NT2/D1 (cell line): ENCODE measurements at regions not wholly inside any gene's neighbourhood (a gene's known extent, or its start where the extent isn't known, plus 50 kb on each side); places are given as distances from the start of the nearest gene placed in this dataset.

Source experiments
- DNase-seq: peaks from one replicate; pipeline ENCODE4 v3.0.0-alpha.2; 2011; ENCODE audit warnings: low read depth, low spot score
- H3K27me3 ChIP-seq: 2 replicates; pipeline ENCODE4 v1.6.0; 2011; ENCODE audit warnings: mild to moderate bottlenecking; ENCODE audit not compliant: insufficient read length, insufficient read depth
- H3K36me3 ChIP-seq: 2 replicates; pipeline ENCODE4 v1.6.1; 2011; ENCODE audit warnings: mild to moderate bottlenecking, low read length, mixed read lengths; ENCODE audit not compliant: insufficient read depth, insufficient read length
- H3K4me1 ChIP-seq: 2 replicates; pipeline ENCODE4 v1.5.1; 2011; ENCODE audit not compliant: insufficient read depth, insufficient read length
- H3K4me3 ChIP-seq: 2 replicates; pipeline ENCODE4 v1.5.1; 2011; ENCODE audit warnings: low read depth; ENCODE audit not compliant: insufficient read length
- H3K9ac ChIP-seq: 2 replicates; pipeline ENCODE4 v1.6.0; 2011; ENCODE audit warnings: low read depth; ENCODE audit not compliant: insufficient read length
- H3K9me3 ChIP-seq: 2 replicates; pipeline ENCODE4 v1.5.1; 2011; ENCODE audit warnings: mild to moderate bottlenecking, low read length; ENCODE audit not compliant: insufficient read depth
- SUZ12 ChIP-seq: IDR thresholded peaks from 2 replicates; pipeline ENCODE4 v1.6.1; 2011; ENCODE audit not compliant: insufficient read length, insufficient read depth; ENCODE audit errors: extremely low read depth
- YY1 ChIP-seq: IDR thresholded peaks from 2 replicates; pipeline ENCODE4 v1.6.1; 2011; ENCODE audit not compliant: insufficient read length, insufficient read depth
- ZNF274 ChIP-seq: IDR thresholded peaks from 2 replicates; pipeline ENCODE4 v1.6.1; 2011; ENCODE audit warnings: mild to moderate bottlenecking, low read depth, low read length

DNA sequence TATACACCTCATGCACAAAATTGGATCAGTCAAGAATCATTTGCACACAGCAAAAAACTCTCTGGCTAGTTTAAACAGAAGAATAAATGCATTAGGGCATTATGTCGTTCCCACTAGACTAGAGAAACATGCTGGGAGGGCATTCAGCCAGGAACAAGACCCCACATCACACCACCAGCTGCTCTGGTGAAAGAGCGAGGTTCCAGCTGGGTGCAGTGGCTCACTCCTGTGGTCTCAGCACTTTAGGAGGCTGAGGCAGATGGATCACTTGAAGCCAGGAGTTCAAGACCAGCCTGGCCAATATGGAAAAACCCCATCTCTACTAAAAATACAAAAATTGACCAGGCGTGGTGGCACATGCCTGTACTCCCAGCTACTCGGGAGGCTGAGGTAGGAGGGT lies 52.1 kb upstream of the BACE2 start:
- DNase-seq: no peak
- H3K9me3 ChIP-seq: no peaks in the 10 kb centered on the region
- no peak overlapping the region for H3K9ac ChIP-seq
- no peaks in the 10 kb centered on the region for H3K27me3 ChIP-seq
- H3K36me3 ChIP-seq: no peaks in the 10 kb centered on the region
- no peak overlapping the region for H3K4me3 ChIP-seq
- peaks cover 3% of the 10 kb centered on the region for H3K4me1 ChIP-seq
- TF ChIP-seq SUZ12 (no peak), YY1 (no peak), ZNF274 (no peak)
